Ishikawa (cell line): ENCODE measurements at regions not wholly inside any gene's neighbourhood (a gene's known extent, or its start where the extent isn't known, plus 50 kb on each side); places are given as distances from the start of the nearest gene placed in this dataset.

ENCODE experiments used
- CEBPB ChIP-seq: IDR thresholded peaks from 2 replicates; pipeline ENCODE4 v1.6.1; 2012
- CREB1 ChIP-seq: IDR thresholded peaks from 2 replicates; pipeline ENCODE4 v1.6.1; 2012; ENCODE audit warnings: low read depth
- EGR1 ChIP-seq: IDR thresholded peaks from 2 replicates; pipeline ENCODE4 v1.6.1; 2012
- EP300 ChIP-seq: IDR thresholded peaks from 2 replicates; pipeline ENCODE4 v1.6.1; 2012; ENCODE audit warnings: borderline replicate concordance
- FOXM1 ChIP-seq: IDR thresholded peaks from 2 replicates; pipeline ENCODE4 v1.6.1; 2012; ENCODE audit warnings: low read depth, borderline replicate concordance
- MAX ChIP-seq: IDR thresholded peaks from 2 replicates; pipeline ENCODE4 v1.6.1; 2012
- NFIC ChIP-seq: IDR thresholded peaks from 2 replicates; pipeline ENCODE4 v1.6.1; 2012
- RAD21 ChIP-seq: IDR thresholded peaks from 2 replicates; pipeline ENCODE4 v1.6.1; 2012; ENCODE audit warnings: low read depth
- REST ChIP-seq: IDR thresholded peaks from 2 replicates; pipeline ENCODE4 v1.6.1; 2012; ENCODE audit warnings: low read depth, mild to moderate bottlenecking
- TAF1 ChIP-seq: IDR thresholded peaks from 2 replicates; pipeline ENCODE4 v1.6.1; 2012; ENCODE audit warnings: low read depth, mild to moderate bottlenecking
- TCF12 ChIP-seq: IDR thresholded peaks from 2 replicates; pipeline ENCODE4 v1.6.1; 2012; ENCODE audit warnings: low read depth
- TEAD4 ChIP-seq: IDR thresholded peaks from 2 replicates; pipeline ENCODE4 v1.6.1; 2012
- USF1 ChIP-seq: IDR thresholded peaks from 2 replicates; pipeline ENCODE4 v1.6.1; 2012
- YY1 ChIP-seq: IDR thresholded peaks from 2 replicates; pipeline ENCODE4 v1.6.1; 2012; ENCODE audit warnings: low read depth

- TF ChIP-seq YY1: no peak
- no peak for TF ChIP-seq MAX
- no peak for TF ChIP-seq FOXM1
- TF ChIP-seq EGR1: no peak
- TF ChIP-seq USF1: no peak
- no peak for TF ChIP-seq EP300
- TF ChIP-seq TAF1: no peak
- no peak for TF ChIP-seq CREB1
- TF ChIP-seq REST: no peak
- TF ChIP-seq NFIC: no peak
- no peak for TF ChIP-seq TEAD4
- no peak for TF ChIP-seq TCF12
- no peak for TF ChIP-seq CEBPB
- TF ChIP-seq RAD21: no peak
Observed at GRCh38 chr15:39512643-39513042, 68.2 kb upstream of the THBS1 start.
